A549 (cell line): ENCODE measurements at regions not wholly inside any gene's neighbourhood (a gene's known extent, or its start where the extent isn't known, plus 50 kb on each side); places are given as distances from the start of the nearest gene placed in this dataset.

Experiments
- ATAC-seq, 2 experiments: fragments of 200-7000 bp in 1 of 2; fragments of >200 bp in 1 of 2; cut with Nextera tagmentation in 1 of 2; cut with Tn5 transposase in 1 of 2; 3 replicates each; pipeline versions ENCODE4 v1.8.0 to v1.9.1; 2018 to 2020; ENCODE audit warnings: mild to moderate bottlenecking in 1 of 2, moderate library complexity in 1 of 2
- CTCF ChIA-PET: fragments of 300-600 bp; sonication (Branson Sonifier 250); formaldehyde crosslinking; extraction: SDS; loops from one replicate; lab custom pipeline; 2021; ENCODE audit warnings: antibody characterized with exemption, inconsistent platforms; lab: Yijun Ruan, JAX
- POLR2A ChIA-PET: fragments of 350-600 bp; formaldehyde crosslinking; extraction: SDS; loops from one replicate; lab custom pipeline; 2021; ENCODE audit warnings: antibody characterized with exemption, inconsistent platforms; lab: Yijun Ruan, JAX
- DNase-seq, 2 experiments: peaks; one replicate each; pipeline versions ENCODE4 v3.0.0 to v3.0.0-alpha.2; 2011 to 2016; ENCODE audit warnings: low read depth in 1 of 2, low spot score in 1 of 2
- FAIRE-seq: peaks from 2 replicates; lab custom pipeline; 2011; peaks lifted over from hg19 to GRCh38; lab: Jason Lieb, UNC
- H3K27ac ChIP-seq, 2 experiments: fragments of >200 bp; sonication (Bioruptor Twin); formaldehyde crosslinking; 3 replicates each; pipeline ENCODE4 v1.5.1; 2016 to 2017
- H3K4me1 ChIP-seq: fragments of >200 bp; sonication (Bioruptor Twin); formaldehyde crosslinking; 3 replicates; pipeline ENCODE4 v1.6.1; 2016
- H3K4me2 ChIP-seq: fragments of >200 bp; sonication (Bioruptor Twin); formaldehyde crosslinking; 3 replicates; pipeline ENCODE4 v1.6.1; 2016
- H3K4me3 ChIP-seq: fragments of >200 bp; sonication (Bioruptor Twin); formaldehyde crosslinking; 3 replicates; pipeline ENCODE4 v1.5.1; 2016
- H3K9me3 ChIP-seq: fragments of >200 bp; sonication (Bioruptor Twin); formaldehyde crosslinking; 3 replicates; pipeline ENCODE4 v1.6.1; 2016
- CBX2 ChIP-seq: fragments of 200-600 bp; sonication (generic); IDR thresholded peaks from 2 replicates; pipeline ENCODE4 v1.6.1; 2016; ENCODE audit warnings: low read depth, mild to moderate bottlenecking, borderline replicate concordance
- CBX8 ChIP-seq: fragments of 200-600 bp; sonication (generic); IDR thresholded peaks from 2 replicates; pipeline ENCODE4 v1.6.1; 2016
- CEBPB ChIP-seq, 2 experiments: fragments of >200 bp in 1 of 2; sonication (Bioruptor Twin) in 1 of 2; formaldehyde crosslinking in 1 of 2; IDR thresholded peaks; 2 replicates each; pipeline ENCODE4 v1.6.1; 2012 to 2016
- CTCF ChIP-seq: fragments of >200 bp; sonication (Bioruptor Twin); formaldehyde crosslinking; IDR thresholded peaks from 3 replicates; pipeline ENCODE4 v1.5.1; 2016
- E2F6 ChIP-seq: IDR thresholded peaks from 2 replicates; pipeline ENCODE4 v1.6.1; 2012; ENCODE audit warnings: low read depth, borderline replicate concordance
- EHF ChIP-seq: fragments of 250-450 bp; sonication (Bioruptor Pico); IDR thresholded peaks from 2 replicates; pipeline ENCODE4 v1.5.0; 2020; ENCODE audit warnings: mild to moderate bottlenecking
- ELK1 ChIP-seq: fragments of 150-350 bp; IDR thresholded peaks from 2 replicates; pipeline ENCODE4 v1.6.1; 2014; ENCODE audit warnings: low read depth, mild to moderate bottlenecking, low read length
- ESRRA ChIP-seq: fragments of 150-350 bp; IDR thresholded peaks from 2 replicates; pipeline ENCODE4 v1.6.1; 2014; ENCODE audit warnings: mild to moderate bottlenecking, low read length, borderline replicate concordance
- FOSB ChIP-seq: fragments of 250-450 bp; sonication (Bioruptor Pico); IDR thresholded peaks from 2 replicates; pipeline ENCODE4 v1.5.0; 2020; ENCODE audit warnings: mild to moderate bottlenecking, moderate library complexity
- FOXS1 ChIP-seq: fragments of 250-450 bp; sonication (Bioruptor Pico); IDR thresholded peaks from 2 replicates; pipeline ENCODE4 v1.5.0; 2020; ENCODE audit warnings: mild to moderate bottlenecking, moderate library complexity
- HEYL ChIP-seq: fragments of 250-450 bp; sonication (Bioruptor Pico); IDR thresholded peaks from 2 replicates; pipeline ENCODE4 v1.8.0; 2021; ENCODE audit warnings: mild to moderate bottlenecking, moderate library complexity
- JUN ChIP-seq, 2 experiments: fragments of >200 bp; sonication (Bioruptor Twin); formaldehyde crosslinking; IDR thresholded peaks; 2 replicates in 1 of 2; 3 replicates in 1 of 2; pipeline ENCODE4 v1.6.1; 2016 to 2017
- KDM1A ChIP-seq: fragments of 200-600 bp; sonication (generic); IDR thresholded peaks from 2 replicates; pipeline ENCODE4 v1.6.1; 2016; ENCODE audit warnings: low read depth, mild to moderate bottlenecking
- MAZ ChIP-seq: fragments of 150-350 bp; IDR thresholded peaks from 2 replicates; pipeline ENCODE4 v1.6.1; 2014; ENCODE audit warnings: antibody characterized with exemption, low read depth, low read length, borderline replicate concordance
- RAD21 ChIP-seq, 2 experiments: fragments of >200 bp in 1 of 2; sonication (Bioruptor Twin) in 1 of 2; formaldehyde crosslinking in 1 of 2; IDR thresholded peaks in 1 of 2; conservative IDR thresholded peaks in 1 of 2; 2 replicates in 1 of 2; 3 replicates in 1 of 2; pipeline ENCODE4 v1.6.1; 2012 to 2018; ENCODE audit warnings: inconsistent platforms in 1 of 2
- RARB ChIP-seq: fragments of 250-450 bp; sonication (Bioruptor Pico); IDR thresholded peaks from 2 replicates; pipeline ENCODE4 v1.8.0; 2021; ENCODE audit warnings: mild to moderate bottlenecking, moderate library complexity
- RFX5 ChIP-seq: fragments of 450-650 bp; IDR thresholded peaks from 2 replicates; pipeline ENCODE4 v1.7.1; 2014; ENCODE audit warnings: antibody characterized with exemption, mild to moderate bottlenecking, moderate library complexity
- SREBF2 ChIP-seq: fragments of 450-650 bp; IDR thresholded peaks from 2 replicates; pipeline ENCODE4 v1.6.1; 2014; ENCODE audit warnings: mild to moderate bottlenecking, moderate library complexity
- TFCP2L1 ChIP-seq: fragments of 250-450 bp; sonication (Bioruptor Pico); IDR thresholded peaks from 2 replicates; pipeline ENCODE4 v1.5.0; 2021; ENCODE audit warnings: mild to moderate bottlenecking
- USF2 ChIP-seq: fragments of 450-650 bp; IDR thresholded peaks from 2 replicates; pipeline ENCODE4 v1.6.1; 2014; ENCODE audit warnings: antibody characterized with exemption
- ZC3H11A ChIP-seq: fragments of 450-650 bp; IDR thresholded peaks from 2 replicates; pipeline ENCODE4 v1.6.1; 2014; ENCODE audit warnings: antibody characterized with exemption, mild to moderate bottlenecking
- ZFP36 ChIP-seq: fragments of 450-650 bp; IDR thresholded peaks from 2 replicates; pipeline ENCODE4 v1.6.1; 2014; ENCODE audit warnings: borderline replicate concordance; ENCODE audit not compliant: partially characterized antibody
- ZNF302 ChIP-seq: fragments of 250-450 bp; sonication (Bioruptor Pico); IDR thresholded peaks from 2 replicates; pipeline ENCODE4 v1.9.0; 2021; ENCODE audit warnings: inconsistent platforms, mild to moderate bottlenecking, moderate library complexity
- WGBS: methylation state at CpG from one replicate; pipeline ENCODE4 v1.1.6; 2017; ENCODE audit errors: missing lambda C conversion rate; 5-methylcytosine and 5-hydroxymethylcytosine counted together
- TF ChIP-seq, protein P1 (sequence below): fragments of >200 bp; sonication (Bioruptor Twin); formaldehyde crosslinking; IDR thresholded peaks from 2 replicates; pipeline ENCODE4 v1.6.1; 2016
- TF ChIP-seq, protein P2 (sequence below): fragments of 250-450 bp; sonication (Bioruptor Pico); IDR thresholded peaks from 2 replicates; pipeline ENCODE4 v1.5.0; 2021; ENCODE audit warnings: mild to moderate bottlenecking, moderate library complexity, borderline replicate concordance

GRCh38 chr6:3983778-3984177, 95.2 kb downstream of the FAM217A start:
- ChIA-PET POLR2A (no interaction called here), CTCF (interaction anchor here (1.0 to 2.0 kb wide), 5 partner anchors 46 to 240 kb away, joined by 3 to 8 read pairs (median 4); no protein-coding TSS in a partner anchor)
- Histone ChIP-seq H3K27ac (no peak overlapping the region), H3K4me3 (no peak overlapping the region), H3K9me3 (no peaks in the 10 kb centered on the region), H3K4me1 (peaks cover 12% of the 10 kb centered on the region; the same call in 2 of the 3 replicates), H3K4me2 (no peak overlapping the region)
- FAIRE-seq = no peak
- TF ChIP-seq HEYL (CRISPR knock-in tag) (no peak), RARB (no peak), MAZ (no peak), E2F6 (no peak), ZC3H11A (no peak), FOSB (CRISPR knock-in tag) (no peak), CTCF (no peak), EHF (CRISPR knock-in tag) (no peak), SREBF2 (no peak), JUN (IDR thresholded peaks at IDR 0.05) (no peak), CEBPB (IDR thresholded peaks at IDR 0.05) (no peak), KDM1A (no peak), ZNF302 (CRISPR knock-in tag) (no peak)
- TF ChIP-seq, protein P1, sequence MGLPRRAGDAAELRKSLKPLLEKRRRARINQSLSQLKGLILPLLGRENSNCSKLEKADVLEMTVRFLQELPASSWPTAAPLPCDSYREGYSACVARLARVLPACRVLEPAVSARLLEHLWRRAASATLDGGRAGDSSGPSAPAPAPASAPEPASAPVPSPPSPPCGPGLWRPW = no peak
- TF ChIP-seq, protein P2, sequence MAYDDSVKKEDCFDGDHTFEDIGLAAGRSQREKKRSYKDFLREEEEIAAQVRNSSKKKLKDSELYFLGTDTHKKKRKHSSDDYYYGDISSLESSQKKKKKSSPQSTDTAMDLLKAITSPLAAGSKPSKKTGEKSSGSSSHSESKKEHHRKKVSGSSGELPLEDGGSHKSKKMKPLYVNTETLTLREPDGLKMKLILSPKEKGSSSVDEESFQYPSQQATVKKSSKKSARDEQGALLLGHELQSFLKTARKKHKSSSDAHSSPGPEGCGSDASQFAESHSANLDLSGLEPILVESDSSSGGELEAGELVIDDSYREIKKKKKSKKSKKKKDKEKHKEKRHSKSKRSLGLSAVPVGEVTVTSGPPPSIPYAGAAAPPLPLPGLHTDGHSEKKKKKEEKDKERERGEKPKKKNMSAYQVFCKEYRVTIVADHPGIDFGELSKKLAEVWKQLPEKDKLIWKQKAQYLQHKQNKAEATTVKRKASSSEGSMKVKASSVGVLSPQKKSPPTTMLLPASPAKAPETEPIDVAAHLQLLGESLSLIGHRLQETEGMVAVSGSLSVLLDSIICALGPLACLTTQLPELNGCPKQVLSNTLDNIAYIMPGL (CRISPR knock-in tag) = no peak
- ATAC-seq = no peak
- WGBS = 95% methylated on average over 2 of the region's 2 CpGs
- no peak for DNase-seq

DNA sequence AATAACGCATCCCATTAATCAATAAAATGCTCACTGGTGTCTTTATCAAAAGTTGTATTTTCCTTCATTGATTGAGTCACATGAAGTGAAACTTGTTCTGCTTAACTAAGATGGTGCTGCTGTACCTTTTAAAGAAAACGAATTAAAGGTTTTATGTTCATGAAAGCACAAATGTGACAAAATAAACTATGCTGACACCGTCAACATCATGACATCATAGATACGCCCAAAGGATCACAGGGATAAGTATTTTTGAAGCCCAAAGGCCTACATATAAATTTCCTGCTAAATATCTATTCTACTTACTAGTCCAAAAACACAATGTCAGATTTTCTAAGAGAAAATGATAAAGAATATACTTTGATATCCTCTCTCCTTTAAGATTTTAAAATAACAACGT, 94.4 kb downstream of the FAM217A start:
- no peak for ATAC-seq
- POLR2A ChIA-PET = no interaction called here
- H3K27ac ChIP-seq = no peak overlapping the region
- DNase-seq = no peak
- peaks cover 12% of the 10 kb centered on the region; the same call in 2 of the 3 replicates for H3K4me1 ChIP-seq
- no peak overlapping the region for H3K4me3 ChIP-seq
- WGBS = 85% methylated on average over 5 of the region's 5 CpGs
- CTCF ChIA-PET = interaction anchor here (1.6 to 2.0 kb wide), 3 partner anchors 47 to 241 kb away, joined by 3 to 8 read pairs (median 4); no protein-coding TSS in a partner anchor
- H3K4me2 ChIP-seq = no peak overlapping the region
- no peak for FAIRE-seq
- TF ChIP-seq FOXS1 (CRISPR knock-in tag) (no peak), ZFP36 (no peak), ELK1 (no peak), MAZ (no peak), ZC3H11A (no peak), CBX2 (no peak), ESRRA (no peak), CBX8 (no peak), RFX5 (no peak), RAD21 (conservative IDR thresholded peaks at IDR 0.05 in 1 of 2, IDR thresholded peaks at IDR 0.05 in 1 of 2) (no peak), TFCP2L1 (CRISPR knock-in tag) (no peak), USF2 (no peak)
- TF ChIP-seq, protein P2 (CRISPR knock-in tag) = no peak
- no peaks in the 10 kb centered on the region for H3K9me3 ChIP-seq
